Endothelial cell of umbilical vein (primary cell): ENCODE measurements at regions not wholly inside any gene's neighbourhood (a gene's known extent, or its start where the extent isn't known, plus 50 kb on each side); places are given as distances from the start of the nearest gene placed in this dataset.

Source experiments
- BruUV-seq: library from RNA; stranded (reverse); fragments of 400-500 nt; replicated peaks from 2 replicates; lab custom pipeline; 2021; lab: Mats Ljungman, UMichigan
- CTCF ChIA-PET: fragments of 300-600, 350-600 bp; sonication (Branson Sonifier 250); formaldehyde crosslinking; loops from one replicate; lab custom pipeline; 2021; ENCODE audit warnings: antibody characterized with exemption, inconsistent platforms; lab: Charles Lee
- POLR2A ChIA-PET: fragments of 300-600, 350-600 bp; sonication (Branson Sonifier 250); formaldehyde crosslinking; loops from one replicate; lab custom pipeline; 2021; ENCODE audit warnings: antibody characterized with exemption, inconsistent platforms; lab: Charles Lee
- DNase-seq: peaks from one replicate; pipeline ENCODE4 v3.0.0-alpha.2; 2011; ENCODE audit warnings: low read depth, low spot score
- FAIRE-seq: peaks from 2 replicates; lab custom pipeline; 2011; peaks lifted over from hg19 to GRCh38; lab: Jason Lieb, UNC
- H2AFZ ChIP-seq: 2 replicates; pipeline ENCODE4 v1.6.0; 2012; ENCODE audit warnings: low read depth, low read length, control low read depth, inconsistent platforms
- H3K27ac ChIP-seq: 2 replicates; pipeline ENCODE4 v1.5.1; 2011; ENCODE audit warnings: low read depth, mild to moderate bottlenecking, control low read depth, low read length, moderate library complexity; ENCODE audit not compliant: insufficient read depth
- H3K27me3 ChIP-seq, 2 experiments: 2 replicates each; pipeline versions ENCODE4 v1.6.0 to v1.6.1; 2011; ENCODE audit warnings: low read length in 2 of 2, mixed read lengths in 1 of 2; ENCODE audit not compliant: control insufficient read depth in 2 of 2, insufficient read depth in 2 of 2
- H3K36me3 ChIP-seq, 2 experiments: 2 replicates in 1 of 2; 3 replicates in 1 of 2; pipeline ENCODE4 v1.5.1; 2011; ENCODE audit warnings: low read length in 2 of 2, mild to moderate bottlenecking in 1 of 2, moderate library complexity in 1 of 2; ENCODE audit not compliant: control insufficient read depth in 2 of 2, insufficient read depth in 2 of 2; ENCODE audit errors: extremely low read depth in 1 of 2
- H3K4me1 ChIP-seq: 3 replicates; pipeline ENCODE4 v1.5.1; 2011; ENCODE audit warnings: mild to moderate bottlenecking, low read length; ENCODE audit not compliant: control insufficient read depth, insufficient read depth; ENCODE audit errors: extremely low read depth
- H3K4me2 ChIP-seq: 2 replicates; pipeline ENCODE4 v1.6.1; 2011; ENCODE audit warnings: low read length, control low read depth, mixed read lengths; ENCODE audit not compliant: insufficient read depth
- H3K4me3 ChIP-seq, 3 experiments: fragments of 200-600 bp in 1 of 3; sonication (generic), shearing (Covaris generic) in 1 of 3; replicated peaks in 1 of 3; 2 replicates each; pipeline ENCODE4 v1.5.1; 2011 to 2016; ENCODE audit warnings: control low read depth in 3 of 3, low read length in 3 of 3, mild to moderate bottlenecking in 2 of 3, inconsistent platforms in 1 of 3, low read depth in 1 of 3, moderate library complexity in 1 of 3; ENCODE audit not compliant: insufficient read depth in 1 of 3
- H3K79me2 ChIP-seq: 2 replicates; pipeline ENCODE4 v1.6.0; 2012; ENCODE audit warnings: low read length, inconsistent platforms; ENCODE audit not compliant: control insufficient read depth, insufficient read depth
- H3K9ac ChIP-seq: replicated peaks from 2 replicates; pipeline ENCODE3; 2011; ENCODE audit warnings: low read length, control low read depth; ENCODE audit not compliant: insufficient read depth; ENCODE audit errors: extremely low read depth
- H3K9me1 ChIP-seq: replicated peaks from 3 replicates; pipeline ENCODE4 v1.6.0; 2011; ENCODE audit warnings: mild to moderate bottlenecking, low read length; ENCODE audit not compliant: control insufficient read depth, insufficient read depth; ENCODE audit errors: extremely low read depth
- H3K9me3 ChIP-seq: replicated peaks from 2 replicates; pipeline ENCODE4 v1.5.1; 2012; ENCODE audit warnings: low read length, inconsistent platforms; ENCODE audit not compliant: control insufficient read depth, insufficient read depth
- H4K20me1 ChIP-seq: replicated peaks from 2 replicates; pipeline ENCODE3; 2011; ENCODE audit warnings: mild to moderate bottlenecking, low read length; ENCODE audit not compliant: control insufficient read depth, insufficient read depth; ENCODE audit errors: extremely low read depth
- CTCF ChIP-seq, 2 donors: IDR thresholded peaks; 1 replicate in 1 of 2; 2 replicates in 1 of 2; pipeline ENCODE4 v1.5.1; 2011; ENCODE audit warnings: low read length in 2 of 2, mild to moderate bottlenecking in 2 of 2, moderate library complexity in 2 of 2, control low read depth in 1 of 2, inconsistent platforms in 1 of 2, low read depth in 1 of 2; ENCODE audit not compliant: insufficient read depth in 1 of 2; ENCODE audit errors: extremely low read depth in 1 of 2
- EZH2 ChIP-seq: IDR thresholded peaks from 2 replicates; pipeline ENCODE4 v1.6.1; 2012; ENCODE audit warnings: borderline replicate concordance, low read depth, mild to moderate bottlenecking, moderate library complexity, low read length, inconsistent platforms; ENCODE audit not compliant: severe bottlenecking
- FOS ChIP-seq: IDR thresholded peaks from 2 replicates; pipeline ENCODE4 v1.6.1; 2011; ENCODE audit warnings: mild to moderate bottlenecking, low read length, moderate library complexity, borderline replicate concordance; ENCODE audit not compliant: insufficient read depth
- GATA2 ChIP-seq: IDR thresholded peaks from 2 replicates; pipeline ENCODE4 v1.7.0; 2011; ENCODE audit warnings: low read depth, mild to moderate bottlenecking, moderate library complexity, mixed read lengths, low read length; ENCODE audit not compliant: insufficient read length, insufficient read depth
- JUN ChIP-seq: IDR thresholded peaks from 2 replicates; pipeline ENCODE4 v1.6.1; 2011; ENCODE audit warnings: borderline replicate concordance, low read depth; ENCODE audit not compliant: insufficient read length, insufficient read depth
- MYC ChIP-seq: IDR thresholded peaks from one replicate; pipeline ENCODE4 v1.6.1; 2011; ENCODE audit warnings: mild to moderate bottlenecking, low read depth, low read length
- POLR2A ChIP-seq: IDR thresholded peaks from 2 replicates; pipeline ENCODE4 v1.6.1; 2012; ENCODE audit warnings: low read depth, mild to moderate bottlenecking, control low read depth, low read length
- POLR2AphosphoS5 ChIP-seq: IDR thresholded peaks from 2 replicates; pipeline ENCODE4 v1.6.1; 2012; ENCODE audit warnings: low read depth, mild to moderate bottlenecking, control low read depth, low read length, moderate library complexity; ENCODE audit not compliant: insufficient read depth
- dilution Hi-C: fragments of 300-500 bp; cut with MboI; formaldehyde crosslinking; loops from one replicate; pipeline ENCODE4 v1.15.0; 2019; ENCODE audit warnings: low sequenced_read_pairs; ENCODE audit not compliant: extremely low pct_ligation_motif_present
- intact Hi-C: fragments of 100-400 bp; cut with micrococcal nuclease; formaldehyde crosslinking; loops from one replicate; pipeline ENCODE4 v1.10.0; 2022

- no peak overlapping the region for H3K4me2 ChIP-seq
- no peak overlapping the region for H3K9ac ChIP-seq
- H3K79me2 ChIP-seq = no peaks in the 10 kb centered on the region
- H3K9me3 ChIP-seq = no peaks in the 10 kb centered on the region
- H4K20me1 ChIP-seq = no peaks in the 10 kb centered on the region
- FAIRE-seq (no peak), DNase-seq (no peak)
- no peaks in the 10 kb centered on the region for H3K36me3 ChIP-seq
- no peaks in the 10 kb centered on the region for H3K9me1 ChIP-seq
- ChIA-PET POLR2A (no interaction called here), CTCF (no interaction called here)
- dilution Hi-C loops = no loop called here
- TF ChIP-seq MYC (no peak), POLR2AphosphoS5 (no peak), JUN (no peak), POLR2A (no peak), GATA2 (no peak)
- no peak overlapping the region for H3K4me3 ChIP-seq
- no peaks in the 10 kb centered on the region for H3K27me3 ChIP-seq
- no peak overlapping the region for H2AFZ ChIP-seq
- no TSS peak for BruUV-seq
- no peak overlapping the region for H3K27ac ChIP-seq
- H3K4me1 ChIP-seq = no peaks in the 10 kb centered on the region
- intact Hi-C loops = no loop called here
These were observed 1277.1 kb upstream of the MIR17HG start for GRCh38 chr13:90070362-90070761.

GRCh38 chr13:90070837-90071525 lies 1276.5 kb upstream of the MIR17HG start:
- Histone ChIP-seq H3K27ac (no peak overlapping the region), H3K9me1 (no peaks in the 10 kb centered on the region), H3K36me3 (no peaks in the 10 kb centered on the region), H2AFZ (no peak overlapping the region), H3K9me3 (no peaks in the 10 kb centered on the region), H3K4me2 (no peak overlapping the region), H3K27me3 (no peaks in the 10 kb centered on the region), H3K79me2 (no peaks in the 10 kb centered on the region), H3K4me1 (no peaks in the 10 kb centered on the region), H3K4me3 (no peak overlapping the region), H4K20me1 (no peaks in the 10 kb centered on the region), H3K9ac (no peak overlapping the region)
- POLR2A ChIA-PET = no interaction called here
- dilution Hi-C loops = no loop called here
- CTCF ChIA-PET = no interaction called here
- BruUV-seq = no TSS peak
- intact Hi-C loops = no loop called here
- no peak for TF ChIP-seq CTCF (IDR thresholded peaks at IDR 0.05; ENCODE audit: extremely low read depth in 1 of 2, insufficient read depth in 1 of 2, low read depth in 1 of 2, low read length in 2 of 2)
- TF ChIP-seq MYC = no peak
- TF ChIP-seq POLR2A = no peak
- no peak for TF ChIP-seq POLR2AphosphoS5
- no peak for TF ChIP-seq EZH2
- TF ChIP-seq FOS = no peak
- no peak for DNase-seq
- FAIRE-seq = no peak
